Heart right ventricle (tissue), 16 donors: ENCODE measurements at regions not wholly inside any gene's neighbourhood (a gene's known extent, or its start where the extent isn't known, plus 50 kb on each side); places are given as distances from the start of the nearest gene placed in this dataset.

Source experiments
- ATAC-seq, 8 donors: fragments of 200-7000 bp; cut with Tn5 transposase; one replicate each; pipeline ENCODE4 v1.9.1; 2020; ENCODE audit warnings: mild to moderate bottlenecking in 8 of 8, moderate library complexity in 8 of 8, moderate number of reproducible peaks in 1 of 8
- DNase-seq, 2 donors: peaks; one replicate each; pipeline ENCODE4 v3.0.0-alpha.2; 2020
- H3K27ac ChIP-seq, 10 donors: fragments of 200-600 bp; sonication (generic) in 2 of 10; one replicate each; pipeline versions ENCODE4 v1.5.0 to v1.8.0; 2020 to 2022; ENCODE audit warnings: mild to moderate bottlenecking in 3 of 10
- H3K27me3 ChIP-seq, 7 donors: fragments of 200-600 bp; one replicate each; pipeline ENCODE4 v1.8.0; 2021 to 2022; ENCODE audit warnings: mild to moderate bottlenecking in 2 of 7
- H3K36me3 ChIP-seq, 9 donors: fragments of 200-600 bp; sonication (generic) in 1 of 9; one replicate each; pipeline versions ENCODE4 v1.5.0 to v1.8.0; 2020 to 2022; ENCODE audit warnings: mild to moderate bottlenecking in 2 of 9
- H3K4me1 ChIP-seq, 9 donors: fragments of 200-600 bp; sonication (generic) in 1 of 9; one replicate each; pipeline versions ENCODE4 v1.5.0 to v1.8.0; 2020 to 2022; ENCODE audit warnings: mild to moderate bottlenecking in 4 of 9
- H3K4me3 ChIP-seq, 10 donors: fragments of 200-600 bp; sonication (generic) in 2 of 10; one replicate each; pipeline versions ENCODE4 v1.5.0 to v1.8.0; 2020 to 2022; ENCODE audit warnings: mild to moderate bottlenecking in 7 of 10, moderate library complexity in 2 of 10
- H3K9me3 ChIP-seq, 11 donors: fragments of 200-600 bp in 10 of 11; sonication (generic) in 2 of 11; one replicate each; pipeline versions ENCODE4 v1.5.0 to v1.8.0; 2013 to 2022; ENCODE audit warnings: mild to moderate bottlenecking in 2 of 11, control low read depth in 1 of 11, moderate library complexity in 1 of 11
- WGBS, 2 donors: extraction: QIAGEN DNeasy Blood & Tissue Kit; methylation state at CpG; one replicate each; pipeline ENCODE4 v1.1.7; 2013; ENCODE audit warnings: inconsistent platforms in 1 of 2; 5-methylcytosine and 5-hydroxymethylcytosine counted together
- intact Hi-C, 10 donors: fragments of 100-400 bp; cut with DNase I; formaldehyde crosslinking; loops; one replicate each; pipeline versions ENCODE4 v1.11.1 to v1.14.2; 2022
- TF ChIP-seq, protein P1 (sequence below), 9 donors: fragments of 200-600 bp; sonication (generic) in 2 of 9; IDR thresholded peaks; one replicate each; pipeline versions ENCODE4 v1.5.0 to v1.8.0; 2021 to 2022; ENCODE audit warnings: antibody characterized with exemption in 9 of 9, mild to moderate bottlenecking in 5 of 9, moderate library complexity in 1 of 9
- donor health status: Arrhythmogenic right ventricular cardiomyopathy.
- donor health status: ischemic (EF 13 %, LVEDD 7.1; RV severe dilation, severe dysfunction).
- donor health status: healthy with polysubstance abuse.
- donor health status: DM: no; HTN: yes; CAD: no.
- donor health status: DM: no; HTN: no; CAD: no.
- donor health status: ischemic (EF 25% LVEDD 6.9; RV normal size, moderate dysfunction).
- donor health status: ischemic (EF 25% LVEDD 5.7; RV mildly dilated, moderate dysfunction).
- donor health status: healthy.
- donor health status: DM: yes; HTN: yes; CAD: no.
- donor health status: Ischemic cardiomyopathy.
- donor health status: ischemic (EF 35%, LVEDD 5.7; RV mildly dilated, moderate dysfunction).
- donor health status: nonischemic (EF 11% LVEDD 7.7; RV severe dilation, severe dysfunction).
- donor health status: DM: yes; HTN: yes; CAD: no.
- donor health status: PGD.
- donor health status: ischemic (EF 29% LVEDD 5.4; RV normal size, mild dysfunction).
- donor health status: nonischemic (EF 23%, LVEDD 6.1; RV moderate dilation, normal function).

DNA sequence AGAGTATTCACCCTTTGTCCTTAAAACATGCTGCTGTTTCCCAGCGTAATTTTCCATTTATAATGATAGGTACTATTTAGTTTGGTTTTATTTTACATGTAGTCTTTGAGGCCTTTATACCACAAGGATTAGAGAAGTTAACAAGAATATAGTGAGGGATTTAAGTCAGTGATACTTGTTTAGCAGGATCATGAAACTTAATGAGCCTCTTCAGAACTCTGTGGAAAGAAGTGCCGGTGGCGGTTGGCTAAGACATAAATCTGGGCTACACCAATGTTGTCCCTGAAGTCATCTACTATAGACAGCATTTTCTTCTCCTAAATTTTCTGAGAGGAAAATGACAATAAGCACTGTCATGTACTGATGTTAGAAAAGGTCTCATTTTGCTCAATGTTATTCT is 1226.0 kb upstream of the SEL1L start:
- Histone ChIP-seq H3K4me3 (no peak overlapping the region), H3K4me1 (no peaks in the 10 kb centered on the region), H3K9me3 (no peaks in the 10 kb centered on the region), H3K27ac (no peak overlapping the region), H3K36me3 (no peaks in the 10 kb centered on the region), H3K27me3 (no peaks in the 10 kb centered on the region)
- TF ChIP-seq, protein P1, sequence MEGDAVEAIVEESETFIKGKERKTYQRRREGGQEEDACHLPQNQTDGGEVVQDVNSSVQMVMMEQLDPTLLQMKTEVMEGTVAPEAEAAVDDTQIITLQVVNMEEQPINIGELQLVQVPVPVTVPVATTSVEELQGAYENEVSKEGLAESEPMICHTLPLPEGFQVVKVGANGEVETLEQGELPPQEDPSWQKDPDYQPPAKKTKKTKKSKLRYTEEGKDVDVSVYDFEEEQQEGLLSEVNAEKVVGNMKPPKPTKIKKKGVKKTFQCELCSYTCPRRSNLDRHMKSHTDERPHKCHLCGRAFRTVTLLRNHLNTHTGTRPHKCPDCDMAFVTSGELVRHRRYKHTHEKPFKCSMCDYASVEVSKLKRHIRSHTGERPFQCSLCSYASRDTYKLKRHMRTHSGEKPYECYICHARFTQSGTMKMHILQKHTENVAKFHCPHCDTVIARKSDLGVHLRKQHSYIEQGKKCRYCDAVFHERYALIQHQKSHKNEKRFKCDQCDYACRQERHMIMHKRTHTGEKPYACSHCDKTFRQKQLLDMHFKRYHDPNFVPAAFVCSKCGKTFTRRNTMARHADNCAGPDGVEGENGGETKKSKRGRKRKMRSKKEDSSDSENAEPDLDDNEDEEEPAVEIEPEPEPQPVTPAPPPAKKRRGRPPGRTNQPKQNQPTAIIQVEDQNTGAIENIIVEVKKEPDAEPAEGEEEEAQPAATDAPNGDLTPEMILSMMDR (IDR thresholded peaks at IDR 0.05) = no peak
- DNase-seq (no peak), ATAC-seq (no peak)
- 86 to 92% methylated on average over 3 of the region's 3 CpGs for WGBS, 2 donors
- intact Hi-C loops = no loop called here

DNA sequence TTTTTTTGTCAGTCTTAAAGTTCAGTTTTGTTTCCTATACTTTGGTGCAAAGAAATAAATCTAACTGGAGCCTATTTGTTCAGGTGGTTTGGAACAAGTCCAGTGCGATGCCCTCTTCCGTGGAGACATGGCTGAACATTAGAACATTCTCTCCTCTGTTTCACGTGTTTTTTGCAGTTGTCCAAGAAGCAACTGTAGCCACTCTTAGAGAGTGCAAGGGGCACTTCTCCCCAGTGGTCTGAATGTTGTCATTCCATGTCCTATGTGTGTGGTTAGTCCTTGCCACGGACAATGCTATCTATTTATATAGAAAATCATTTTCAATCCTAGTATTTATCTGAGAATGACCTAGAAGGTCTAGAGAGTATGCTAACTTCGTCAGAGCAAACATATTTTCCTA is 1232.5 kb upstream of the SEL1L start:
- no peaks in the 10 kb centered on the region for H3K36me3 ChIP-seq
- ATAC-seq (no peak), DNase-seq (no peak)
- no peak overlapping the region for H3K4me3 ChIP-seq
- TF ChIP-seq, protein P1 (IDR thresholded peaks at IDR 0.05) = no peak
- H3K27ac ChIP-seq = no peak overlapping the region
- H3K27me3 ChIP-seq = no peaks in the 10 kb centered on the region
- H3K9me3 ChIP-seq = no peaks in the 10 kb centered on the region
- no peaks in the 10 kb centered on the region for H3K4me1 ChIP-seq
- intact Hi-C loops = no loop called here
- WGBS, 2 donors = 72 to 74% methylated on average over 5 of the region's 5 CpGs

DNA sequence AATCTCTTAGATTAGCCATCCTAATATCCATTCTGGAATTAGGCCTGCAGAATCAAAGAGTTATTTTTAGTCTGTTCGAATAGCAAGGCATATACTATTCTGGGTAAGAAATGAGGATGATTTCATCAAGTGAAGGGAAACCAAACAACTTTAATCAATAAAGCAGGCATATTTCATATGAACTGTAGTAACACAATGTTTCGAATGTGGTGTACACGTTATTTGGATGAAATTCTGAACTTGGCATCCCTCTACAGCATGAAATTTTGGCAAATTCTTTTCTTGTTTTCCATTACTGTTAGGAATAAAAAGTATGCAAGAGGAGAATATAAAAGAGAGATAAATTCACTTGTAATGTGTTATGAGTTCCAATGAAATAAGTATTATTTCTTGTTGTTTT is 1233.3 kb upstream of the SEL1L start:
- TF ChIP-seq, protein P1 (IDR thresholded peaks at IDR 0.05) = no peak
- intact Hi-C loops = no loop called here
- Histone ChIP-seq H3K36me3 (no peaks in the 10 kb centered on the region), H3K4me3 (no peak overlapping the region), H3K27me3 (no peaks in the 10 kb centered on the region), H3K27ac (no peak overlapping the region), H3K9me3 (no peaks in the 10 kb centered on the region), H3K4me1 (no peaks in the 10 kb centered on the region)
- DNase-seq (no peak), ATAC-seq (no peak)
- WGBS, 2 donors = 50 to 51% methylated on average over 3 of the region's 3 CpGs

DNA sequence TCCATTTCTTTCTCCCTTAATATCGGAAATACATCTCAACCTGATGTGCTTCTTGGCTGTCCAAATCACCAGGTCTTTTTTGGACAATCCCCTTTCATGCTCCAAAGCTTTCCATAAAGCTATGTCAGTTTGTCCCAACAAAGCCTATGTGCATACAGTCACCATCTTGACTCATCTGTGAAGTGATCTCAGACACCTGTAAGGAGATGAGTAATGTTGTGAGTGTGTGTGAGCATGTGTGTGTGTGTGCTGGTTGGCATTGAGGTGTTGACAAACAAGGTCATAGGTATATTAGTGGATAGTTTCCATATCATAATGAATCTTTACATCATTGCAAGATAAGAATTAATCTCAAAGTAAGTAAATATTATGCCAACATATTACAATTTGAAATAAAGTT is 1243.3 kb upstream of the SEL1L start:
- H3K9me3 ChIP-seq = peaks cover 0 to 2% (median 0%) of the 10 kb centered on the region in 11 donors
- H3K4me1 ChIP-seq = no peaks in the 10 kb centered on the region
- no peak overlapping the region for H3K27ac ChIP-seq
- WGBS, 2 donors = 94 to 96% methylated on average over 1 of the region's 1 CpG
- TF ChIP-seq, protein P1 (IDR thresholded peaks at IDR 0.05) = no peak
- DNase-seq = no peak
- H3K4me3 ChIP-seq = no peak overlapping the region
- ATAC-seq = no peak
- no peaks in the 10 kb centered on the region for H3K27me3 ChIP-seq
- no peaks in the 10 kb centered on the region for H3K36me3 ChIP-seq
- intact Hi-C loops = no loop called here
